NT2/D1 (cell line): ENCODE measurements at regions not wholly inside any gene's neighbourhood (a gene's known extent, or its start where the extent isn't known, plus 50 kb on each side); places are given as distances from the start of the nearest gene placed in this dataset.

Source experiments
- DNase-seq: peaks from one replicate; pipeline ENCODE4 v3.0.0-alpha.2; 2011; ENCODE audit warnings: low read depth, low spot score
- H3K27me3 ChIP-seq: 2 replicates; pipeline ENCODE4 v1.6.0; 2011; ENCODE audit warnings: mild to moderate bottlenecking; ENCODE audit not compliant: insufficient read length, insufficient read depth
- H3K36me3 ChIP-seq: 2 replicates; pipeline ENCODE4 v1.6.1; 2011; ENCODE audit warnings: mild to moderate bottlenecking, low read length, mixed read lengths; ENCODE audit not compliant: insufficient read depth, insufficient read length
- H3K4me1 ChIP-seq: 2 replicates; pipeline ENCODE4 v1.5.1; 2011; ENCODE audit not compliant: insufficient read depth, insufficient read length
- H3K4me3 ChIP-seq: 2 replicates; pipeline ENCODE4 v1.5.1; 2011; ENCODE audit warnings: low read depth; ENCODE audit not compliant: insufficient read length
- H3K9ac ChIP-seq: 2 replicates; pipeline ENCODE4 v1.6.0; 2011; ENCODE audit warnings: low read depth; ENCODE audit not compliant: insufficient read length
- H3K9me3 ChIP-seq: 2 replicates; pipeline ENCODE4 v1.5.1; 2011; ENCODE audit warnings: mild to moderate bottlenecking, low read length; ENCODE audit not compliant: insufficient read depth
- SUZ12 ChIP-seq: IDR thresholded peaks from 2 replicates; pipeline ENCODE4 v1.6.1; 2011; ENCODE audit not compliant: insufficient read length, insufficient read depth; ENCODE audit errors: extremely low read depth
- YY1 ChIP-seq: IDR thresholded peaks from 2 replicates; pipeline ENCODE4 v1.6.1; 2011; ENCODE audit not compliant: insufficient read length, insufficient read depth
- ZNF274 ChIP-seq: IDR thresholded peaks from 2 replicates; pipeline ENCODE4 v1.6.1; 2011; ENCODE audit warnings: mild to moderate bottlenecking, low read depth, low read length

DNA sequence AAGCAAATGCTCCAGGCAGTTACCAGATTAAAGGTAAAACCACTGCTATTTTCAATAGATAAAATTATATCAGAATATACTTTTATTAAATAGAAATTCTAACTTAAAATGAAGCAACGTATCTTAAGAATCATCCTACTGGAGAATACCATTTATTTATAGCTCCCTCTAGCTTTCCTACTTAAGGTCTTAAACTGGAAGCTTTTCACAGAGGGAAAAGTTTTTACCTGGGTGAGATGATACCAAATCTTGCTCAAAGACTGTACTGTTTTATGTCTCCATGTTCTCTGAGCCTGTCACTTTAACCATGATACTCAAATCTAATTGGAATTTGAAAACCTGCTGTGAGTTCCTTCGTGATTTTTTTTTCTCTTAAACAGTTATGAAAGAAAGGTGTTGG is 291.8 kb downstream of the AASDHPPT start:
- H3K36me3 ChIP-seq: no peaks in the 10 kb centered on the region
- no peaks in the 10 kb centered on the region for H3K27me3 ChIP-seq
- H3K4me1 ChIP-seq: no peaks in the 10 kb centered on the region
- DNase-seq: no peak
- no peak overlapping the region for H3K9ac ChIP-seq
- TF ChIP-seq YY1 (no peak), SUZ12 (no peak), ZNF274 (no peak)
- no peaks in the 10 kb centered on the region for H3K9me3 ChIP-seq
- H3K4me3 ChIP-seq: no peak overlapping the region

DNA sequence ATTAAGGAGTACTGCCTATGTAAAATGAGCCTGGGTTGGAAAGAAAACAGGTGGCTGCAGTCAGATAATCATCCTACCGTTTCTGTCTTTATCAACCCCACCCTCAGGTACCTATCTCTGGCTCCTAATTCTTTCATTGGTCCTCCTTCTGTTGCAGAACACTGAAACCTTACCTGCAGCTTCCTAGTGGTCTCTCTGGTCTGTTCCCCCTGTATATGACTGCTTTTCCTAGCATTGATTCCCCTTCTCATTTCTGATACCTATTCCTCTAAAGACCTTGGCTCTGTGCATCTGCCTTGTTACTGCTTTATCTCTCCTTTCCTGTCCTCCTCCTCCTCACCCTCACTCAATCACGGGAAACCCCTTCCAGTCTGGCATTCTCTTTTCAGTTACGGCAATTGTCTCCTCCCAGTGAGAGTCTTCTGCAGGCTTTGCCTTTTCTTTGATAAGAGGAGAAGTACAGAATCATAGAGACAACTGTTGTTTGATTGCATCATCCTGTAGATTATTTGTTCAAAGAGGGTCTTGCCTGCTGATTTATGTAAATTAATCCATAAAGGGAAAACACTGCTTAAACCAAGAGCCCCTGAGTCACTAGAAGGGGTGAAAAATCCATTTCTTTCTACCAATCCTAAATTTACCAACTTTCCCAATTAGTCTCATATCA is 301.2 kb downstream of the AASDHPPT start:
- no peaks in the 10 kb centered on the region for H3K27me3 ChIP-seq
- no peaks in the 10 kb centered on the region for H3K4me1 ChIP-seq
- no peak overlapping the region for H3K4me3 ChIP-seq
- DNase-seq: no peak
- TF ChIP-seq ZNF274 (no peak), YY1 (no peak), SUZ12 (no peak)
- no peak overlapping the region for H3K9ac ChIP-seq
- no peaks in the 10 kb centered on the region for H3K9me3 ChIP-seq
- no peaks in the 10 kb centered on the region for H3K36me3 ChIP-seq

DNA sequence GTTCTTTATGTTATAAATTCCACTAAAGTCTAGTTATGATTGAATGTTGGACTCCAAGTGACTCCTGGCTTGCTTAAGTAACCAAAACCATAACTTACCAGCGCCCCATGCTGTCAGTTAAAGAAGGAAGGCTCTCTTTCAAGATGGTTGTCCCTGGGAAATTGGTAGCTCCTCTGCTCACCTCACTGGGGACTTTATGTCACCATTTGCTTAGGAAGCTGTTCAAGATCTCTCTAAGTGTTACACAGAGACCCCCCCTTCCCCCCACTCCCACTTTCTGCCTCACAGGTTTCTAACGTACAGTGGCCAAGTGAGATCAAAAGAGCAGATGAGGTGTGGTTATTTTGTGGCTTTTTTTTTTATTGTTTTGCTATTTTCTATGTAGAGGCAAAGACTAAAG is 301.8 kb downstream of the AASDHPPT start:
- H3K4me1 ChIP-seq: no peaks in the 10 kb centered on the region
- TF ChIP-seq ZNF274: no peak
- TF ChIP-seq YY1: no peak
- no peak for TF ChIP-seq SUZ12
- no peak overlapping the region for H3K4me3 ChIP-seq
- H3K9ac ChIP-seq: no peak overlapping the region
- no peaks in the 10 kb centered on the region for H3K36me3 ChIP-seq
- no peaks in the 10 kb centered on the region for H3K27me3 ChIP-seq
- H3K9me3 ChIP-seq: no peaks in the 10 kb centered on the region
- no peak for DNase-seq

DNA sequence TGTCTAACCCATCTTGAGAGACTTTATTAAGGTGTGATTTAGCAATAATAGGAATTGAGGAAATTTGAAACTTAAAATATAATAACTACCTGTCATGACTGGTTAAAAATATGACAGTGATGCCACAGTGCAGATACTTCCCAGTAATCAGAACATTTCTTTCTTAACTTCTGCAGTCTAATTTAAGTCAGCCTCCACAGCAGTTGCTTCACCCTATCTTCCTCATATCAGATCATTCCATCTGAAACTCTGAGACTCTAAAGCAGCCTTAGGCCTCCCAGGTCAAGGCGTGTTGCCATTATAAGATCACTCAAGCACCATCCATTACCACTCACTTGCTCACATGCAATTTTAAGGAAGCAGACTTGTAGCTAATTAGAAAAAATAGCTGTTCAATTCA is 302.2 kb downstream of the AASDHPPT start:
- Histone ChIP-seq H3K9ac (no peak overlapping the region), H3K9me3 (no peaks in the 10 kb centered on the region), H3K4me3 (no peak overlapping the region), H3K4me1 (no peaks in the 10 kb centered on the region), H3K27me3 (no peaks in the 10 kb centered on the region), H3K36me3 (no peaks in the 10 kb centered on the region)
- no peak for DNase-seq
- TF ChIP-seq YY1 (no peak), ZNF274 (no peak), SUZ12 (no peak)

DNA sequence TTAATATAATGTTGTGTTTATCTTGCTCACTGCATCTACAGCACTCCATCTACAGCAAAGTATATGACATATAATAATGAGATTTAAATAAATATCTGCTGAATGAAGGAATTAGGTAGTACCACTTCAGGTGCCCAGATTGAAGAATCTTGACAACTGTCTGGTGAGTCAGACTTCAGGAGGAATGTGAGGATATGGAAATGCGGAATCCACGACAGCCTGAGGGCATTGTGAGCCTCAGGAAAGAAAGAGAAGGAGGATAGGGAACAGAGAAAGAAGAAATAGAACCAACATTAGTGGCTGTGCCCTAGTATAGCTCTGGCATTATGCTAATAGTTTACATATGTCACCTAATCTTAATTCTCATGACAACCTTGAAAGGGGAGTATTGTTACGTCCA is 304.4 kb downstream of the AASDHPPT start:
- H3K4me3 ChIP-seq: no peak overlapping the region
- no peaks in the 10 kb centered on the region for H3K9me3 ChIP-seq
- H3K9ac ChIP-seq: no peak overlapping the region
- no peaks in the 10 kb centered on the region for H3K36me3 ChIP-seq
- DNase-seq: no peak
- H3K4me1 ChIP-seq: no peaks in the 10 kb centered on the region
- TF ChIP-seq SUZ12 (no peak), YY1 (no peak), ZNF274 (no peak)
- H3K27me3 ChIP-seq: no peaks in the 10 kb centered on the region

DNA sequence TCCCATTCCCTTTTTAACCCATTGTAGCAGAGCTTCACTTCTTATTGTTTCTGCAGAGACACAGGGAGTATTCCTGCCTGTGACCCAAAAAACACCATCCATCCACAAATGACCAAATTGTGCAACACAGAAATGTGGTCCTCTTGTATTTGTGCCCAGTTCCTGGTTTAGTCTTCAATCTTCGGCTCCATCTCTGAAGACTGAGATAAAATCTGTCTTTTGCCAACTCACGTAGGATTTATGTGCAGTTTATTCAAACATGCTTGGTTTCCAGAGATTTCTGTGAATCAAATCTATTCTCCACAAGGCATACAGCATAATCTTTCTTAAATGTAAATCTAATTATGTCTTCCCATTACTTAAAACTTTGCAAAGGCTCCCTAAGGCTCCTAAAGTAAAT is 307.0 kb downstream of the AASDHPPT start:
- H3K9me3 ChIP-seq: no peaks in the 10 kb centered on the region
- H3K4me3 ChIP-seq: no peak overlapping the region
- no peaks in the 10 kb centered on the region for H3K36me3 ChIP-seq
- H3K4me1 ChIP-seq: no peaks in the 10 kb centered on the region
- TF ChIP-seq ZNF274 (no peak), YY1 (no peak), SUZ12 (no peak)
- no peak for DNase-seq
- H3K9ac ChIP-seq: no peak overlapping the region
- H3K27me3 ChIP-seq: no peaks in the 10 kb centered on the region

DNA sequence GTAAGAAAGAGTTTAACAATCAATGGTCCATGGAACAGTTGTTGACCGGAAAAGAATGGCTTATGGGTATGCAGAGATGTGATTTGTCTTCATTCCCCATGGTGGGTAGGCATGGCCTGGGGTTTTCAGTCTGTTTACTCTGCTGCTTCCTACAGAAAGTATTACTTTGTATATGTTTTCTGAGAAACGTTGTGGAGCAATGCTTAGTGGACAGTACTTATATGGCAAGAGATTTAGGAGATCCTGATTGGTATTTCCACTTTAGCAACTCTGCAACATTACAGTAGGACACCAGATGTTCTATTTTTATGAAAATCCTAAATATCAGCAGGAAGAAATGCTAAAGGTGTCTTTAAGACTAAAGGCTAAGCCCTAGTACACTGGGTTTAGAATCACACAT is 309.1 kb downstream of the AASDHPPT start:
- no peaks in the 10 kb centered on the region for H3K4me1 ChIP-seq
- TF ChIP-seq ZNF274 (no peak), YY1 (no peak)
- no peak overlapping the region for H3K9ac ChIP-seq
- no peak overlapping the region for H3K4me3 ChIP-seq
- no peaks in the 10 kb centered on the region for H3K36me3 ChIP-seq
- DNase-seq: no peak
- no peaks in the 10 kb centered on the region for H3K27me3 ChIP-seq
- no peaks in the 10 kb centered on the region for H3K9me3 ChIP-seq
